Small intestine (tissue), 7 donors: ENCODE measurements at regions not wholly inside any gene's neighbourhood (a gene's known extent, or its start where the extent isn't known, plus 50 kb on each side); places are given as distances from the start of the nearest gene placed in this dataset.
"Not testable (repeated sequence)": the region's sequence is repeated elsewhere in the genome, so short reads cannot be mapped to it uniquely, and the experiment has no call there.

Experiments used
- DNase-seq, 2 donors: peaks; one replicate each; pipeline versions ENCODE4 v3.0.0 to v3.0.0-alpha.2; 2013
- FAIRE-seq: peaks from 2 replicates; lab custom pipeline; 2012; peaks lifted over from hg19 to GRCh38; lab: Jason Lieb, UNC
- H3K27ac ChIP-seq, 3 donors: one replicate each; pipeline ENCODE4 v1.5.1; 2013; ENCODE audit warnings: low read length in 2 of 3, mild to moderate bottlenecking in 2 of 3, control low read depth in 1 of 3, inconsistent platforms in 1 of 3, low read depth in 1 of 3, moderate library complexity in 1 of 3
- H3K27me3 ChIP-seq, 3 donors: one replicate each; pipeline ENCODE4 v1.6.1; 2013; ENCODE audit warnings: low read length in 3 of 3, inconsistent platforms in 1 of 3; ENCODE audit not compliant: control insufficient read depth in 3 of 3, insufficient read depth in 3 of 3
- H3K36me3 ChIP-seq, 3 donors: one replicate each; pipeline ENCODE4 v1.6.1; 2013; ENCODE audit warnings: low read length in 3 of 3, inconsistent platforms in 1 of 3, low read depth in 1 of 3, mild to moderate bottlenecking in 1 of 3, moderate library complexity in 1 of 3; ENCODE audit not compliant: control insufficient read depth in 3 of 3, insufficient read depth in 2 of 3
- H3K4me1 ChIP-seq, 3 donors: one replicate each; pipeline ENCODE4 v1.6.1; 2013; ENCODE audit warnings: low read length in 2 of 3, inconsistent platforms in 1 of 3, low read depth in 1 of 3, mild to moderate bottlenecking in 1 of 3, moderate library complexity in 1 of 3; ENCODE audit not compliant: control insufficient read depth in 3 of 3, insufficient read depth in 2 of 3
- H3K4me3 ChIP-seq, 3 donors: one replicate each; pipeline ENCODE4 v1.5.1; 2013; ENCODE audit warnings: low read length in 3 of 3, control low read depth in 1 of 3, inconsistent platforms in 1 of 3, low read depth in 1 of 3, mild to moderate bottlenecking in 1 of 3, moderate library complexity in 1 of 3
- H3K9me3 ChIP-seq, 2 donors: one replicate each; pipeline ENCODE4 v1.6.1; 2013; ENCODE audit warnings: low read depth in 1 of 2, low read length in 1 of 2; ENCODE audit not compliant: control insufficient read depth in 2 of 2, insufficient read depth in 1 of 2
- WGBS, 3 donors: extraction: QIAGEN DNeasy Blood & Tissue Kit; methylation state at CpG; one replicate each; pipeline ENCODE4 v1.1.7; 2013; 5-methylcytosine and 5-hydroxymethylcytosine counted together
- donor health status: healthy with polysubstance abuse.
- donor health status: control.
- donor health status: control.
- donor health status: Bipolar disorder and iron deficiency.
- donor health status: healthy.

- DNase-seq: no peak
- Histone ChIP-seq H3K36me3 (peaks cover 0 to 6% (median 0%) of the 10 kb centered on the region in 3 donors), H3K9me3 (peaks cover 0 to 29% of the 10 kb centered on the region in 2 donors), H3K27me3 (no peaks in the 10 kb centered on the region), H3K4me1 (no peaks in the 10 kb centered on the region), H3K4me3 (no peak overlapping the region), H3K27ac (no peak overlapping the region)
- WGBS, 3 donors: 91% methylated on average over 5 of the region's 5 CpGs
- FAIRE-seq: no peak
Measured at GRCh38 chr4:37555322-37555721, 130.9 kb downstream of the RELL1 start.

GRCh38 chr4:37549866-37550265 is 136.3 kb downstream of the RELL1 start:
- not testable (repeated sequence) for DNase-seq, H3K27ac ChIP-seq, FAIRE-seq, H3K27me3 ChIP-seq, H3K4me3 ChIP-seq, H3K36me3 ChIP-seq, H3K4me1 ChIP-seq
- peaks cover 0 to 42% of the 10 kb centered on the region in 2 donors for H3K9me3 ChIP-seq
- WGBS, 3 donors: 81 to 91% (median 84%) methylated on average over 3 of the region's 3 CpGs

DNA sequence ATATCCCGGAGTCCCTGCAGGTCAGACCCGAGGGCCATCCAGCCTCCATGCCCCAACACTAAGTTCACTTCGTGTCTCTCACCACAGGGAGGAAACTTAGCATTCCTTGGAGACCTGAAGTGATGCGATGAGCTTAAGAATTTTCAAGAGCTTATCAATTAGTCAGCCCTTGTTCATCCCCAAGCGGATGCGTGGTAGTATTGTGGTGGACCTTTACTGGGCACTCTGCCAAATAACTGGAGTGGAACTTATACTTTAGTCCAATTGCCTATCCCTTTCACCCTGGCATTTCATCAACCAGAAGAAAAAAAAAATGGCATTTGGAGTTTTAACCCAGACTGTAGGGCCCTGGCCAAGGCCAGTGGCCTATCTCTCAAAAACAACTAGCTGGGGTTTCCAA is 137.1 kb downstream of the RELL1 start:
- H3K27me3 ChIP-seq: no peaks in the 10 kb centered on the region
- peaks cover 0 to 2% (median 0%) of the 10 kb centered on the region in 3 donors for H3K36me3 ChIP-seq
- peaks cover 0 to 42% of the 10 kb centered on the region in 2 donors for H3K9me3 ChIP-seq
- FAIRE-seq (no peak), DNase-seq (no peak)
- WGBS, 3 donors: 82 to 87% (median 82%) methylated on average over 6 of the region's 6 CpGs
- no peak overlapping the region for H3K4me3 ChIP-seq
- no peaks in the 10 kb centered on the region for H3K4me1 ChIP-seq
- no peak overlapping the region for H3K27ac ChIP-seq

- no peak for FAIRE-seq
- 83 to 98% (median 92%) methylated on average over 12 of the region's 12 CpGs for WGBS, 3 donors
- H3K36me3 ChIP-seq: peaks cover 0 to 2% (median 0%) of the 10 kb centered on the region in 3 donors
- H3K27ac ChIP-seq: no peak overlapping the region
- H3K27me3 ChIP-seq: no peaks in the 10 kb centered on the region
- peaks cover 0 to 27% of the 10 kb centered on the region in 2 donors for H3K9me3 ChIP-seq
- H3K4me1 ChIP-seq: no peaks in the 10 kb centered on the region
- no peak overlapping the region for H3K4me3 ChIP-seq
- no peak for DNase-seq
Measured at GRCh38 chr4:37546586-37546985, 139.6 kb downstream of the RELL1 start.

GRCh38 chr4:37542706-37543105 is 143.5 kb downstream of the RELL1 start:
- FAIRE-seq (no peak), DNase-seq (no peak)
- no peaks in the 10 kb centered on the region for H3K36me3 ChIP-seq
- no peak overlapping the region for H3K27ac ChIP-seq
- 51 to 63% (median 60%) methylated on average over 2 of the region's 2 CpGs for WGBS, 3 donors
- H3K4me3 ChIP-seq: no peak overlapping the region
- no peaks in the 10 kb centered on the region for H3K27me3 ChIP-seq
- H3K9me3 ChIP-seq: peaks cover 0 to 18% of the 10 kb centered on the region in 2 donors
- H3K4me1 ChIP-seq: no peaks in the 10 kb centered on the region

- H3K27ac ChIP-seq: no peak overlapping the region
- no peak for DNase-seq
- peaks cover 0 to 17% of the 10 kb centered on the region in 2 donors for H3K9me3 ChIP-seq
- WGBS, 3 donors: 90 to 93% (median 91%) methylated on average over 4 of the region's 4 CpGs
- H3K36me3 ChIP-seq: no peaks in the 10 kb centered on the region
- FAIRE-seq: no peak
- H3K27me3 ChIP-seq: no peaks in the 10 kb centered on the region
- no peak overlapping the region for H3K4me3 ChIP-seq
- no peaks in the 10 kb centered on the region for H3K4me1 ChIP-seq
Measured at GRCh38 chr4:37541956-37542355, 144.2 kb downstream of the RELL1 start.

GRCh38 chr4:37540486-37540885 is 145.7 kb downstream of the RELL1 start:
- H3K4me1 ChIP-seq: peaks cover 0 to 6% (median 0%) of the 10 kb centered on the region in 3 donors
- peaks cover 0 to 2% (median 0%) of the 10 kb centered on the region in 3 donors for H3K36me3 ChIP-seq
- H3K27me3 ChIP-seq: no peaks in the 10 kb centered on the region
- peaks cover 0 to 5% of the 10 kb centered on the region in 2 donors for H3K9me3 ChIP-seq
- FAIRE-seq: no peak
- WGBS, 3 donors: 52 to 78% (median 68%) methylated on average over 2 of the region's 2 CpGs
- H3K27ac ChIP-seq: no peak overlapping the region
- H3K4me3 ChIP-seq: no peak overlapping the region
- no peak for DNase-seq

DNA sequence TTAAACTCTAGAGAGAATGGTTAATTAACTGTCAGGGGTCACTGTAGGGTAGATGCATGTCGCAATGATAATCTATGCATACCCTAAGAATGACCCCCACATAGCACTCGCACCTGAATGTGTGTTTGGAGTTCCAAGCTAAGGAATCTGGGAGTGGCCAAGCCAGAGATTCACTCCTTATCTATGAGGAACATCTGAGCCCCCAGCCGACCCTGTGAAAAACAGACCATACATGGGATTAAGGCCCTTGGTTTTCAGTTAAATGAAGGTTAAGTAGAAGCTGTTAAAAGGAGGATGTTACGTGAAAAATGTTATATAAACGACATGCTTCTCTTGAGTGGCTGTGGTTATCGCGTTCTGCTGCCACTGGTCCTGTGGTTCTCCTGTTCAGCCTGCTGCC is 147.2 kb downstream of the RELL1 start:
- Histone ChIP-seq H3K4me1 (peaks cover 0 to 6% (median 0%) of the 10 kb centered on the region in 3 donors), H3K9me3 (no peaks in the 10 kb centered on the region), H3K27me3 (no peaks in the 10 kb centered on the region), H3K27ac (no peak overlapping the region), H3K4me3 (no peak overlapping the region), H3K36me3 (peaks cover 0 to 5% (median 0%) of the 10 kb centered on the region in 3 donors)
- FAIRE-seq (no peak), DNase-seq (no peak)
- WGBS, 3 donors: 67 to 82% (median 72%) methylated on average over 7 of the region's 7 CpGs

GRCh38 chr4:37537484-37537883 is 148.7 kb downstream of the RELL1 start:
- DNase-seq (no peak), FAIRE-seq (no peak)
- H3K4me1 ChIP-seq: peaks cover 0 to 6% (median 0%) of the 10 kb centered on the region in 3 donors
- H3K27ac ChIP-seq: no peak overlapping the region
- no peak overlapping the region for H3K4me3 ChIP-seq
- no peaks in the 10 kb centered on the region for H3K27me3 ChIP-seq
- H3K36me3 ChIP-seq: peaks cover 0 to 5% (median 0%) of the 10 kb centered on the region in 3 donors
- H3K9me3 ChIP-seq: no peaks in the 10 kb centered on the region
- 91 to 94% (median 94%) methylated on average over 2 of the region's 2 CpGs for WGBS, 3 donors
